Stimulated activated naive CD4-positive, alpha-beta T cell (primary cell): ENCODE measurements at regions not wholly inside any gene's neighbourhood (a gene's known extent, or its start where the extent isn't known, plus 50 kb on each side); places are given as distances from the start of the nearest gene placed in this dataset.
A peak's percentile ranks its signal among the peaks of the same experiment; 100 is the strongest.

Experiments
- DNase-seq, 6 experiments: peaks; one replicate each; lab custom pipeline; 2025; lab: John Stamatoyannopoulos, UW

- no peak for DNase-seq
These were observed 71.0 kb upstream of the WDR26 start for GRCh38 chr1:224505454-224506093.

- no peak for DNase-seq
These were observed 71.7 kb upstream of the WDR26 start for GRCh38 chr1:224506141-224506814.

GRCh38 chr1:224507771-224508523 lies 73.3 kb upstream of the WDR26 start:
- no peak for DNase-seq

- DNase-seq = no peak
These were observed 75.3 kb upstream of the WDR26 start for GRCh38 chr1:224509907-224510306.

- no peak for DNase-seq
These were observed 76.5 kb upstream of the WDR26 start for GRCh38 chr1:224510880-224511645.

- no peak for DNase-seq
These were observed 78.1 kb upstream of the WDR26 start for GRCh38 chr1:224512600-224513151.

GRCh38 chr1:224513383-224513782 lies 78.8 kb upstream of the WDR26 start:
- no peak for DNase-seq

- DNase-seq = peak; percentile 45 to 80 (median 71)
These were observed 79.2 kb upstream of the WDR26 start for GRCh38 chr1:224513787-224514209.

- no peak for DNase-seq
These were observed 82.6 kb upstream of the WDR26 start for GRCh38 chr1:224517171-224517570.

GRCh38 chr1:224518528-224518927 lies 83.9 kb upstream of the WDR26 start:
- DNase-seq = no peak

GRCh38 chr1:224519874-224520273 lies 85.3 kb upstream of the WDR26 start:
- no peak for DNase-seq

GRCh38 chr1:224520808-224521207 lies 86.2 kb upstream of the WDR26 start:
- DNase-seq = no peak

- no peak for DNase-seq
These were observed 87.5 kb upstream of the WDR26 start for GRCh38 chr1:224521904-224522734.

GRCh38 chr1:224523676-224524075 lies 89.1 kb upstream of the WDR26 start:
- DNase-seq = no peak

GRCh38 chr1:224524679-224525078 lies 90.1 kb upstream of the WDR26 start:
- DNase-seq = no peak

- no peak for DNase-seq
These were observed 90.6 kb upstream of the CNIH3 start for GRCh38 chr1:224525411-224526040.

- DNase-seq = no peak
These were observed 89.3 kb upstream of the CNIH3 start for GRCh38 chr1:224526771-224527170.

GRCh38 chr1:224528900-224529299 lies 87.2 kb upstream of the CNIH3 start:
- no peak for DNase-seq

- DNase-seq = no peak
These were observed 86.3 kb upstream of the CNIH3 start for GRCh38 chr1:224529844-224530243.

GRCh38 chr1:224533517-224533916 lies 82.6 kb upstream of the CNIH3 start:
- no peak for DNase-seq

- no peak for DNase-seq
These were observed 81.4 kb upstream of the CNIH3 start for GRCh38 chr1:224534731-224535130.
